ENCODE measurements at regions not wholly inside any gene's neighbourhood (a gene's known extent, or its start where the extent isn't known, plus 50 kb on each side); places are given as distances from the start of the nearest gene placed in this dataset.
"Not testable (repeated sequence)": the region's sequence is repeated elsewhere in the genome, so short reads cannot be mapped to it uniquely, and the experiment has no call there.

DNA sequence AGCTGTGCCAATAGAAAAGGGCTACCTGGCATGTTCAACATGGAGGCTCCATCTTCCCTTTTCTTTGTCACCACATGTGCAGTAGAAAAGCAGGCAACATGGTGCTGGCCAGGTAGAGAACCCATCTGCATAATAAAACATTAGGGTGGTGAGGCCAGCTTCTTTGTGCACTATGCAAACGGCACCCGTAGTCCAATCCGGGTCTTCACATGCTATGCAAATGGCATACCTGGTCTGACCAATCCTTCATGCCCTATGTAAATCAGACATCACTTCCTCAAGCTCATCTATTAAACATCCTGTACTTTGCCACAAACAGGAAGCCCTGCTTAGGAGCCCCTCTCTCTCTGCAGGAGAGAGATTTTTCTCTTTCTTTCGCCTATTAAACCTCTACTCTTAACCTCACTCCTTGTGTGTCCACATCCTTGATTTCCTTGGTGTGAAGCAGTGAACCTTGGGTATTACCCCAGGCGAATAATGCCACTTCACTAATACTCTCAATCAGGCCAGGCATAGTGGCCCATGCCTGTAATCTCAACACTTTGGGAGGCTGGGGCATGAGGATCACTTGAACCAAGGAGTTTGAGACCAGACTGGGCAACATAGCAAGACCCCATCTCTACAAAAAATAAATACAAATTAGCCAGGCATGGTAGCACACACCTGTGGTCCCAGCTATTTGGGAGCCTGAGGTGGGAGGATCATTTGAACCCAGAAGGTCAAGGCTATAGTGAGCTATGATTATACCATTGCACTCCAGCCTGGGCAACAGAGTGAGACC lies 111.3 kb upstream of the MRI1 start:
- no peak for DNase-seq (ENCODE audit: low read depth)

DNA sequence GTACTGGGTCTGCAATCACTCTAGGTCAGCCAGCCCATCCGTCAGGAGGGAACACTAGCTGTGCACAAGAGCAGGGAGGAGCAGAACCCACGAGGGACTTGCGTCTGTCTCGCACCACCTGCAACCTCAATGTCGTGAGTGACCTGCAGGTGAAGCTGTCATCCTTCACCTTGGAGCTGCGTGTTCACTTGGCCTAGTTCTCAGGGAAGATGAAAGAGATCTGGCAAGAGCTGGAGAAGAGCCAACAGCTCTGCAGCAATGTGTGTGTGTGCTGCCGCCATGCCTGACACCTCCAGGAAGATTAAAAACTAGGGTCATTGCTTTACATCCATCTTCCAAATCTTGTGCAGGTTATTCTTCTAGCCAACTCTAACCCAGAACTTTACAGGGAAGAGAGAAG lies 117.6 kb upstream of the MRI1 start:
- no peak for DNase-seq (ENCODE audit: low read depth)

DNA sequence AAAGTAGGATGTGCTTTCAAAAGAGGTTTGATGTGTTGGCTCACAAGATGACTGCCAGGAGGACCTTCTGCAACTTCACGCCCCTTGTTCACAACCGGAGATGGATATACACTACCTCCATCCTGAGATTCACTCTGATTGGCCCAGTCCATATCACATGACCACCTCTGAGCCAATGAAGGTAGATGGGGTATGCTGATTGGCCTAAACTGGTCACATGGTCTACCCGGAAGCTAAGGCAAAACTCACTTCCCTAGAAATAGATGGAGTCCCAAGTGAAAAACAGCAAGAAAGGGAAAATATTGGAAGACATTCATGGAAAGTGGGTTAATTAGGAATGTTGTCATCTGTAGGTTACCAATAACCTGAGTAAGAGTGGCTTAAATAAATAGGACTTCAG lies 119.7 kb upstream of the MRI1 start:
- no peak for DNase-seq (ENCODE audit: low read depth)

DNA sequence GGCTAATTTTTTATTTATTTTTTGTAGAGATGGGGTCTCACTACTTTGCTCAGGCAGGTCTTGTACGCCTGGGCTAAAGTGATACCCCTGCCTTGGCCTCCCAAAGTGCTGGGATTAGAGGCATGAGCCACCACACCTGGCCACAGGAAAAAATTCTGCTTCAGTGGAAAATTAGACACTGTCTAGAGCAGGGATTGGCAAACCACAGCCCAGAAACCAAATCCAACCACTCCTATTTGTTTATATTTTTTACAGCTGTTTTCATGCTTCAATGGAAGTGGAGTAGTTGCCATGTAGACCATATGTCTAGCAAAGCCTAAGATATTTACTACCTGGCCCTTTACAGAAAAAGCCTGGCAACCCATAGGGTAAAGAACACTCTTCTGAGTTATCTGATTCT lies 123.7 kb upstream of the MRI1 start:
- DNase-seq (ENCODE audit: low read depth) = no peak

DNA sequence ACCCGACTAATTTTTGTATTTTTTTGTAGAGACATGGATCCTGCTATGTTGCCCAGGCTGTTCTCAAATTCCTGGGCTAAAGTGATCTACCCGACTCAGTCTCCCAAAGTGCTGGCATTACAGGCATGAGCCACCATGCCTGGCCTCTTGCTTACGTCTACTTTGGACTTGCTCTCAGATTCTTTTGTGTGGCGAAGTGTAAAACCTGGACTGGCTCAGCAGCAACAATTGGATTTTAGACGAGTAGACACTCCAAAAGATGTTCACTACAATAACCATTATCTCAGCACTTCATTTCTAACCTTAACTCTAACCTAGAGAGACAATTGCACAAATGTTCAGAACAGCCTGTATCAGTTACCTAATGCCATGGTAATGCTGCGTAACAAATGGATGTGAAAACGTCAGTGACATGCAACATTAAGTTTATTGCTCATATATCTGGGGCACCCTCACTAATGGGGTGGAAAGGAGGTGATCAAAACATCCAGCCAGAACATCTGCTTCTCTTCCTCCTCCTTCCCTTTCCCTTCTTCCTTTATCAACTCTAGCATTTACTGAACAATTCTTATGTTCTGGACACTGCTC lies 124.9 kb upstream of the MRI1 start:
- no peak for DNase-seq (ENCODE audit: low read depth)

DNA sequence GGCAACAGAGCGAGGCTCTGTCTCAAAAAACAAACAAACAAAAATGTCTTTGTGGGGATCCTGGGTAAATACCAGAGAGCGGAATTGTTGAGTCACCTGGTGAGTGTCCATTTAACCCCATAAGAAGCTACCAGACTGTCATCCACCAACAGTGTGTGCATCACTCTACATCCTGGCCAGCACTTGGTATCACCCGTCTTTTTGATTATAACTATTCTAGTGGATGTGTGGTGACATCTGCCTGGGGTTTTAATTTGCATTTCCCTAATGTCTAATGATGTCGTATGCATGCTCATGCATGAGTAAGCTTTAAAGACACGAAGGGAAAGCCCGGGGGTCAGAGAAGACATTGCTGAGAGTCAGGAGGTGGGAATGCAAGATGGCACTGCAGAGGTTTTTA lies 126.7 kb upstream of the MRI1 start:
- DNase-seq (ENCODE audit: low read depth) = no peak

DNA sequence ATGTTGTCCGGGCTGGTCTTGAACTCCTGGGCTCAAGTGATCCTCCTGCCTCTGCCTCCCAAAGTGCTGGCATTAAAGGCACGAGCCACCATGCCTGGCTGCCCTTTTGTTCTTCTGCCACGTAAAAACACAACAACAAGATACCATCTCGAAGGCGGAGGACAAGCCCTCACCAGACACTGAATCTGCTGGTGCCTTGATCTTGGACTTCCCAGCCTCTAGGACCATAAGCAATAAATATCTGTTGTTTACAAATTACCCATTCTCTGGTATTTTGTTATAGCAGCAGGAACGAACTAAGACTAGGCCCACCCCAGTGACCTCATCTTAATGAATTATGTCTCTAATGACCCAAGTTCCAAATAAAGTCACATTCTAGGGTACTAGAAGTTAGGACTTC lies 128.4 kb upstream of the CACNA1A start:
- no peak for DNase-seq (ENCODE audit: low read depth)

DNA sequence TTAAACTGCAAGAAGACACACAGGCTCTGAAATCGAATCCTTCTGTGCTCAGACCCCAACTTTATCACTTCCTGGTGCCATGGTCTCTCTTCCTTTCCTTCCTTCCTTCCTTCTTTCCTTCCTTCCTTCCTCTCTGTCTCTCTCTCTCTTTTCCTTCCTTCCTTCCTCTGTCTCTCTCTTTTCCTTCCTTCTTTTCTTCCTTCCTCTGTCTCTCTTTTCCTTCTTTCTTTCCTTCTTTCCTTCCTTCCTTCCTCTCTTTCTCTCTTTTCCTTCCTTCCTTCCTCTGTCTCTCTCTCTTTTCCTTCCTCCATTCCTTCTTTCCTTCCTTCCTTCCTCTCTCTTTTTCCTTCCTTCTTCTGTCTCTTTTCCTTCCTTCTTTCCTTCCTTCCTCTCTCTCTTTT lies 127.2 kb upstream of the CACNA1A start:
- no peak for DNase-seq (ENCODE audit: low read depth)

DNA sequence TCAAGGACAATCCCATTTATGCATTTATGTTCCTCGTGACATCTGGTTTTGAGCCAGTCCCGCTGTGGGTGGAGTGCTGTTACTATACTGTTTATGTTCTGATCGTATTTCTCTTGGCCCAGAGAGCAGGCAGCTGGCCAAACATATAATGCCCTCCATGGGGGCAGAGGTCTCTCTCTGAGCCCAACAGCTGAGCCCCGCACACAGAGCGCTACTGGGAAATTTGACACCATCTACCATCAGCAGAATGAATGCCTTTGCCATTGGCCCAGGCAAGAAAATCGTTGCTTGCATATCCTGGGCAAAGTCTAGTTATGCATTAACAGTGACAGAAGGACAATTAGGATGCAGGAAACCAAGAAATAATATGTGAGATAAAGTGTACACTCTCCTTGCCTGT lies 126.8 kb upstream of the CACNA1A start:
- DNase-seq (ENCODE audit: low read depth) = no peak

DNA sequence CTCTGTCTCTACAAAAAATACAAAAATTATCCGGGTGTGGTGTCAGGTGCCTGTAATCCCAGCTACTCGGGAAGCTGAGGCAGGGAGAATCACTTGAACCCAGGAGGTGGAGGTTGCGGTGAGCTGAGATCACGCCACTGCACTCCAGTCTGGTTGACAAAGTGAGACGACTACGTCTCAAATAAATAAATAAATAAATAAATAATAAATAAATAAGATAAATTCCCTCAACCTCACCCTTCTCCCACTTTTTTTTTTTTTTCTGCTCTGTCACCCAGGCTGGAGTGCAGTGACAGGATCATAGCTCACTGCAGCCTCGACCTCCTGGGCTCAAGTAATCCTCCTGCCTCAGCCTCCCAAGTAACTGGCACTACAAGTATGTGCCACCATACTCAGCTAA lies 125.9 kb upstream of the CACNA1A start:
- DNase-seq (ENCODE audit: low read depth) = not testable (repeated sequence)

DNA sequence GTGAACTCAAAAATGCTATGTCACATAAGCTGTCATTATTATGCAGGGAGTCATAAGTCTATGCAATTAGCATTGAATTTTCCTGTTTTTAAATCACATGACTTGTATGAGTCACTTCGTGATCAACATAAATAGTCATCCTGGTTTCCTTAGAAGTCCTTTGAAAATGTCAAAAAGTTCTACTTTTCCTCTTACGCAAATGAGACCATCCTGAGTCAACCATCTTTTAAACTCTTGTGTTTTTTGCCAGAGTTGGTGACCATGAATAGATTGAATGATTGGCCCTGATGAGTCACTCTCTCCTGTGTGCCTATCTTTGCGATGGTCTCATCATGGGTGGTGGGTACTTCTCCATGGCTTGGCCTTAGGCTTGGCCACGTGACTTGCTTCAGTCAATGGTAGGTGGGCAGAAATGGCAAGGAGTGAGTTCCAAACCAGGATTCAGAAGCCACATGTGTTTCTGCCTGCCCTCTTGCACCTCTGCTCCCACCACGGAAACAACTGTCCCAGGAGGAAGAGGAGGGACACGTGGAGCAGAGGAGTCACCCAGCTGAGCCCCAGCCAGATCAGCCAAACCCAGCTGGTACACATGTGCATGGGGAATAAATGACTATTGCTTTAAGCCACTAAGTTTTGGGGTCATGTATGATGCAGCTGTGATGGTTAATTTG lies 123.5 kb upstream of the CACNA1A start:
- DNase-seq (ENCODE audit: low read depth) = peak; percentile 39

DNA sequence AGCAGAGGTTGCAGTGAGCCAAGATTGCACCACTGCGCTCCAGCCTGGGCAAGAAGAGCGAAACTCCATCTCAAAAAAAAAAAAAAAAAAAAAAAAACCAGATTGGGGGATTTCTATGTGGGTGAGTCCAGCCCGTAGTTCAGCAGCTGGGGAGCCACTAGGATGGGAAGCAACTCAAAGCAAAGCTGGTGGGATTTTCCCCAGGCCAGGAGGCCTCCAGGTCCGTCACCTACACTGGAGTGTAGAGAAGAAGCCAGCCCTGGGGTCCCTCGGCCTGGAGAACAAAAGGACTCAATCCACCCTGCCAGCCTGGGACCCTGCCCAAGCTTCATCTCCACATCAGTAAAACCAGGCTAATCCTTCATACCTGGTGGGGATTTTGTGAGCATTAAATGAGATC lies 121.3 kb upstream of the CACNA1A start:
- no peak for DNase-seq (ENCODE audit: low read depth)

DNA sequence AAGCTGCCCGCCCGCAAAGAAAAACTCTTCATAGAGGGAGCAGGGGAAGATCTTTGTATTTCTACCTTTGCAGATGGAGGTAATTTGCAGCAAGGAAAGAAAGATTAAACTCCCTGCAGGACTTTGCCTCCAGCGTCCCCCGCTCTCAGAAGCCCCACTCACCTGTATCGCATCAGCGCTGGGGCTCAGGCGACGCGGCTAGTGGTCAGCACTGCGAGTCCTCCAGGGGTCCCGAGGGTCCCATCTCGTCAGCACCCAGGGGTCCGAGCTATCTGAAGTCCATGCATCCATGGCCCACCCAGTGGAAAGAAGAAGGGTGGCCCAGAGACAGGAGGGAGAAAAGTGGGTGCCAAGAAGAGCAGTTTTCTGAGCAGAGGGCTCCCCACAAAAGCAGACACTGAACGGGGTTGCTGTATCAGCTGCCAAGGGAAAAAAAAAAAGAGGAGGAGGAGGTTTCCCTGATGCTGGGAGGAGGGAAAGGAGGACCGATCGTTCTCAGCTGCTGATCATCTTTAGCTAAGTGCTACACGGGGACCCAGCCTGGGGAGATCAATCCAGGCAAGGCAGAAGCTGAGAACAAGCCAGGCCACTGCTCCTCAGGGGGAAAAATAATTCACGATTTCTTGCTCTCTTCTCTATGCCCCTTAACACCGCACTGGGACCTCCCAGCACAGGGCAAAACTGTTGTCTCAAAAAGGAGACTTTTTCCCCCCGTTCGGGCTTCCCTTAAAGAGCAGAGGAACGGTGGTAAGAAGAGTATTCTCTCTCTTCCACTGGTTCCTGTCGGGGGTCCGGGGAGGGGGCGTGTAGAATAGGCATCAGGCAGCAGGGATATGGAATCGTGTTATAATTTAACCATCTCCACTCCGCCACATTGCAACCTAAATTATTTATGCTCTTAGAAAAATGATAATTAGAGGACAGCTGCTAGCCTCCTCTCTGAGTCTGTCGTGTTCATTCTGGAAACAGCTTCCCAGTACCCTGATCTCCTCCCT lies 117.7 kb upstream of the CACNA1A start:
- DNase-seq (ENCODE audit: low read depth) = no peak

DNA sequence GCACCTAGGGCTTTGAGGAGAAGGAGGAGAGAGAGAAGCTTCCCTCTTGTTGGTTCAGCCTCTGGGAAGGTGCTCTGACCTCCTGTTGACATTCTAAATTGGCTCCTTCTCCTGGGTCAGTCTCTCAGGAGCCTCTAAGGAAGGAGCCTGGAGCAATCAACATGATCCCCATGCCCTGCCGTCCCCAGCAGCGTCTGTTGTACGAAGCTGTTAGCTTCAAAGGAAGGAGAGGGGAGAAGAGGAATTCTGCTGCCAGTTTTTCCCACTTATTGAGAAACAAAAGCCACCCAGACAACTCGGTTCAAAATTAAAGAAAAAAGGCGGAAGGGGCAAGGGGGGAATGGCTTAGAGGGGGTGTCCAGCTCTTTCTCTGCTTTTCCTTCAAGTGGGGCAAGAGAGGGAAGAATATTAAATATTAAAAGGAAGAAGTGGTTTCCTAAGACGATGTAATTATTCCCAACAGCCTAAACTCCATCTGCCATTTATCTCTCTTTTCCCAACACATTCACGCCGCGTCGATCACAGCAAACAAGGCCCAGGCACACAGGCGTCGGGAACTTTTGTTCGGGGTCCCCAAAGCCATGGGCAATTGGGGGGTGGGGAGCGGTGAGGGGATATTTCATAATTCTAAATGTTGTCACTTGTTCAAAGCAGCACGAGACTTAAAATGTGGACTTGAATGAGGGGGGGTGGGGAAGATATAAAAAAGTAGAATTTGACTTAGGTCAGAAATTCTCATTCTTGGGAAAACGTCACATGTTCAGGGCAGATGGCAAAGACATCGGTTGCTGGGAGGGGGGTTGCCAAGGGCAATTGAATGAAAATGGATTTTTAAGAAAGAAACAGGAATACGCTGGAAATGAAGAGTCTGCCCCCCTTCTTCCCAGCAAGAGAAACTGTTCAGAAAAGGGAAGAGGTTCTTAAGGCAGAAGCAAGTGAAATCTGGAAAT lies 116.8 kb upstream of the CACNA1A start:
- DNase-seq (ENCODE audit: low read depth) = no peak

DNA sequence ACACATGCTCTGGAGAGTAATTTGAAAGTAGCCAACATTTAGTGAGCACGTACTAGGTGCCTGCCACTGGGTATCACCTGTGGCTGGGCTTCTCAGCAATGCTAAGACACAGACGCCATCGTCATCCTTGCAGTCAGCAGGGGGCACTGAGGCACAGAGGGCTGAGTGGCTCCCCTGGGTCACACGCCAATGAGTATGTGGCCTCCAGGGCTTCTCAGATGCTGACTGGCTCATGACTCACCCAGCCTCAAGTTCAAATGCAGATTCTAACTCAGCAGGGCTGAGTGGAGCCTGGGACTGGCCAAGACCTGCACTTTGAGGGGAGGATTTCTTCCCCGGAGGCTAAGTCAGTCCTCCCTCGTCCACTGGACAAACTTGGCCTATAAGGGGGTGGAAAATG lies 115.1 kb upstream of the CACNA1A start:
- peak; percentile 89 for DNase-seq (ENCODE audit: low read depth)

DNA sequence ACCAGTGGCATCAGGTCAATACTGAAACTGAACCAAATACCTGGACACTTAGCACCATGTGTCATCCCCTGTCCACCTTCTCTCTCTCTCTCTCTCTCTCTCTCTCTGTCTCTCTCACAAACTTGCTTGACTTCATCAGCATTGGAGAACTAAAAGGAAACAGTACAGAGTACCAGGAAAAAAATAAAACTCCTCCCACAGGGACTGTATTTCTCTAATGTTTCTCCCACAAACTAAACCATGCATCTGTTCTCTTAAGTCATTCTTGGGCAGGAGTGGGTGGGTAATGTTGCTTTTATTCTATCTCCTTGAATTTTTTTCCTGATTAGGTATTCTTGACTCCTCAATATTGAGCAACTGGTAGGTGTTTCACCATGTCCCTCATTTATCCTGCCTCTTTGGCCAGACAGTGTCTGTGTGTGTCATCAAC lies 112.9 kb upstream of the CACNA1A start:
- DNase-seq (ENCODE audit: low read depth) = peak; percentile 21

DNA sequence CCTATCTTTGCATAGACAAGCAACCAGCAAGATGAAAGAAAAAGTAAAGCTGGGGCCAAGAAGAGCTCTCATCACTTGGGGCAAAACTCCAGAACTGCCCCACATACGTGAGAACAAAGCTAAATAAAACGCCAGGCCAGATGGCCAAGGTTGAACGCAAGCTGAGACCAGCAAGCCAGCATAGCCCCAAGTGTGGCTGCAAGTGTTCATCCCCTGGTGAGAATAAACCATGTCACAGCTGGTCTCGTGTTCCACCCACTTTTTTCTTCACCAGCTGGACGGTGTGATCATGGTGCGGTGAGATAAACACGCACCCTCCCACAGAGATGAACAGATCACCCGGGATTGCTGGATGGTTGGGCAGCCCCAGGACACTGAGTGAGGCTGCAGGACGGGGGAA lies 109.6 kb upstream of the CACNA1A start:
- peak; percentile 24 for DNase-seq (ENCODE audit: low read depth)

DNA sequence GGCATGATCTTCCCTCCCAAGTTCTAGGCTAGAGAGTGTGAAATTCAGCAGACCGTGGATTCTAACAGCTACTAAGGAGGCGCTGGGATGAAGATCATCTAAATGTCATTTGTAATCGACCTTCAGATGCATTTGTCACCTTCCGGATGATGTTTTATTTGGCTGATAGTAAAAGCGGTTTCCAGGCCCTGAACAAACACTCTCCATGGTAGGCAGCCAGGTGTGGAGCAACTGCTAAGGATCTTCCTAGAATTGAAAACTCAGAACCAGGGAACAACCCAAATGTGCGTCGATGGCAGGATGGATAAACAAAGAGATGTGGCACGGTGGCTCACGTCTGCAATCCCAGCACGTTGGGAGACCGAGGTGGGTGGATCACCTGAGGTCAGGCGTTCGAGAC lies 107.2 kb upstream of the CACNA1A start:
- no peak for DNase-seq (ENCODE audit: low read depth)

DNA sequence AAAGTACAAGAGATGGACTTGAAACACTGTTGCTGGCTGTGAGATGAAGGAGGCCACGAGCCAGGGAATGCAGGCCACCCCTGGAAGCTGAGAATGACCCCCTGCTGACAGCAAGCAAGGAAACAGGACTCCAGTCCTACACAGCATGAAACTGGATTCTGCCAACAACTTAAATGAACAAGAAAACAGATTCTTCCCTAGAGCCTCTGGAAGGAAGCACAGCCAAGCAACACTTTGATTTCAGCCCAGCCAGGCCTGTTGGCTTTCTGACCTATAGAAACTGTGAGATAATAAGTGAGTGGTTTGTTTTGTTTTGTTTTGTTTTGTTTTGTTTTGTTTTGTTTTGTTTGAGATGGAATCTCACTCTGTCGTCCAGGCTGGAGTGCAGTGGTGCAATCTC lies 105.3 kb upstream of the CACNA1A start:
- DNase-seq (ENCODE audit: low read depth) = no peak

DNA sequence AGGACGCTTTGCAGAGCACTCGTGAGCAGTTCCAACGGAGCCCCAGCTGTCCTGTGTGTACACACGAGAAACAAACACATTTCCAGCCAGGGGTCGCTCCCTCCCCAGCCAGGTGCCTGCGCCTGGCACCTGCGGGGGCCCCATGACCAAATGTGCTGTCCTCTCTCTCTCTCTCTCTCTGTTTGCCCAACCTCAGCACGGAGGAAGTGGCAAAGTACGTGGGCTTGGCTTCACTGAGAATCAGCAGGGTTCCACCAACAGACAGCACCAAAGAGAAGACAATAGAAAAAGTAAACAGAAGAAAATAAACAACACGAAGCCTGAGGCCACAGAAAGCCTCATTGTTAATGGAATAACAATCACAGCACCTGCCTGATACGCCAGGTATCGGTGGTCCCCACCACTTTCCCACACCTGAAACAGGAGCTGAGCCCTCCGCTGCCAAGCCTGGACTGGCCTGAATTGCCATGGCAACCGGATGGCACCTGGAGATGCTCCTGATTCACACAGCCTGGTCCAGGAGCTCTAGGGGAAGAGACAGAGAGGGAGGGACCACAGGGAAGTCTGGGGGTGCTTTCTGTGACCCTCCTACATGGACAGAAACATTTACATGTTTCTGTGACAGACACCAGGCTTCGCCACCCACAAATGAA lies 103.9 kb upstream of the CACNA1A start:
- no peak for DNase-seq (ENCODE audit: low read depth)

DNA sequence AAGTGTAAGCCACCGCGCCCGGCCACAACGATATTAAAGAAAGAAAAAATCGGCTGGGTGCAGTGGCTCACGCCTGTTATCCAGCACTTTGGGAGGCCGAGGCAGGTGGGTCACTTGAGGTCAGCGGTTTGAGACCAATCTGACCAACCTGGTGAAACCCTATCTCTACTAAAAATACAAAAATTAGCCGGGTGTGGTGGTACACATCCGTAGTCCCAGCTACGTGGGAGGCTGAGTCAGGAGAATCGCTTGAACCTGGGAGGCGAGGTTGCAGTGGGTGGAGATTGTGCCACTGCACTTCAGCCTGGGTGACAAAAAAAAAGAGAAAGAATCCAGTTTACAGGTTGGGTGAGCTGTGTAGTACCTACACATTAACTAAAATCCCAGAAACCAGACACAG lies 99.9 kb upstream of the CACNA1A start:
- DNase-seq (ENCODE audit: low read depth) = no peak

Measured in GM04504 (cell line).